Liver (tissue), 8 donors: ENCODE measurements at regions not wholly inside any gene's neighbourhood (a gene's known extent, or its start where the extent isn't known, plus 50 kb on each side); places are given as distances from the start of the nearest gene placed in this dataset.

Experiments
- DNase-seq: peaks from one replicate; pipeline ENCODE4 v3.0.0-alpha.2; 2017; ENCODE audit warnings: low spot score
- H3K27ac ChIP-seq, 2 donors: one replicate each; pipeline ENCODE4 v1.7.0; 2013; ENCODE audit warnings: inconsistent platforms in 2 of 2, low read length in 2 of 2, control low read depth in 1 of 2, low read depth in 1 of 2, mild to moderate bottlenecking in 1 of 2
- H3K27me3 ChIP-seq, 4 donors: one replicate each; pipeline versions ENCODE4 v1.6.1 to v1.7.0; 2013; ENCODE audit warnings: low read length in 3 of 4, inconsistent platforms in 1 of 4, mild to moderate bottlenecking in 1 of 4, moderate library complexity in 1 of 4; ENCODE audit not compliant: control insufficient read depth in 4 of 4, insufficient read depth in 4 of 4
- H3K36me3 ChIP-seq, 4 donors: one replicate each; pipeline versions ENCODE4 v1.6.1 to v1.7.0; 2013; ENCODE audit warnings: low read length in 3 of 4, mild to moderate bottlenecking in 3 of 4, low read depth in 1 of 4, moderate library complexity in 1 of 4; ENCODE audit not compliant: control insufficient read depth in 4 of 4, insufficient read depth in 3 of 4
- H3K4me1 ChIP-seq, 4 donors: one replicate each; pipeline versions ENCODE4 v1.6.1 to v1.7.0; 2013; ENCODE audit warnings: low read length in 3 of 4, mild to moderate bottlenecking in 3 of 4, moderate library complexity in 1 of 4; ENCODE audit not compliant: control insufficient read depth in 4 of 4, insufficient read depth in 4 of 4
- H3K4me3 ChIP-seq, 3 donors: one replicate each; pipeline versions ENCODE4 v1.6.1 to v1.7.0; 2013; ENCODE audit warnings: low read length in 3 of 3, control low read depth in 1 of 3, low read depth in 1 of 3, mild to moderate bottlenecking in 1 of 3
- H3K9ac ChIP-seq, 2 donors: one replicate each; pipeline ENCODE4 v1.7.0; 2013; ENCODE audit warnings: low read length in 2 of 2, mild to moderate bottlenecking in 2 of 2, moderate library complexity in 2 of 2, control low read depth in 1 of 2, low read depth in 1 of 2
- H3K9me3 ChIP-seq, 4 donors: one replicate each; pipeline versions ENCODE4 v1.6.1 to v1.7.0; 2013; ENCODE audit warnings: low read length in 3 of 4; ENCODE audit not compliant: control insufficient read depth in 4 of 4
- FOXA1 ChIP-seq: IDR thresholded peaks from 2 replicates; pipeline ENCODE4 v1.6.1; 2016; ENCODE audit warnings: antibody characterized with exemption
- FOXA2 ChIP-seq: IDR thresholded peaks from 2 replicates; pipeline ENCODE4 v1.6.1; 2016; ENCODE audit warnings: antibody characterized with exemption
- HNF4A ChIP-seq, 2 donors: conservative IDR thresholded peaks; 2 replicates each; pipeline ENCODE4 v1.6.1; 2016; ENCODE audit warnings: antibody characterized with exemption in 2 of 2, mild to moderate bottlenecking in 2 of 2
- NR2F2 ChIP-seq: IDR thresholded peaks from 2 replicates; pipeline ENCODE4 v1.6.1; 2016; ENCODE audit warnings: antibody characterized with exemption
- RAD21 ChIP-seq, 2 donors: IDR thresholded peaks; 2 replicates each; pipeline ENCODE4 v1.6.1; 2016; ENCODE audit warnings: antibody characterized with exemption in 2 of 2, mild to moderate bottlenecking in 2 of 2
- RXRA ChIP-seq, 2 donors: IDR thresholded peaks; 2 replicates each; pipeline ENCODE4 v1.6.1; 2017 to 2018; ENCODE audit warnings: antibody characterized with exemption in 2 of 2, mild to moderate bottlenecking in 1 of 2
- TAF1 ChIP-seq: conservative IDR thresholded peaks from 2 replicates; pipeline ENCODE4 v1.6.1; 2016; ENCODE audit warnings: antibody characterized with exemption, mild to moderate bottlenecking
- YY1 ChIP-seq: IDR thresholded peaks from 2 replicates; pipeline ENCODE4 v1.6.1; 2016; ENCODE audit warnings: antibody characterized with exemption, mild to moderate bottlenecking
- WGBS: extraction: QIAGEN DNeasy Blood & Tissue Kit; methylation state at CpG from one replicate; pipeline ENCODE4 v1.1.7; 2013; 5-methylcytosine and 5-hydroxymethylcytosine counted together
- TF ChIP-seq, protein P1 (sequence below): fragments of 150-350 bp; IDR thresholded peaks from 2 replicates; pipeline ENCODE4 v1.5.1; 2017; ENCODE audit warnings: improper control_type of control experiment, low read depth, low read length; ENCODE audit not compliant: missing input control
- TF ChIP-seq, protein P2 (sequence below): IDR thresholded peaks from 2 replicates; pipeline ENCODE4 v1.6.1; 2016; ENCODE audit warnings: antibody characterized with exemption, mild to moderate bottlenecking
- TF ChIP-seq, protein P3 (sequence below): IDR thresholded peaks from 2 replicates; pipeline ENCODE4 v1.6.1; 2016; ENCODE audit warnings: antibody characterized with exemption
- TF ChIP-seq, protein P4 (sequence below): IDR thresholded peaks from 2 replicates; pipeline ENCODE4 v1.6.1; 2016; ENCODE audit warnings: antibody characterized with exemption
- donor health status: healthy.
- donor health status: healthy.
- donor health status: healthy.
- donor health status: healthy.
- donor health status: healthy.

DNA sequence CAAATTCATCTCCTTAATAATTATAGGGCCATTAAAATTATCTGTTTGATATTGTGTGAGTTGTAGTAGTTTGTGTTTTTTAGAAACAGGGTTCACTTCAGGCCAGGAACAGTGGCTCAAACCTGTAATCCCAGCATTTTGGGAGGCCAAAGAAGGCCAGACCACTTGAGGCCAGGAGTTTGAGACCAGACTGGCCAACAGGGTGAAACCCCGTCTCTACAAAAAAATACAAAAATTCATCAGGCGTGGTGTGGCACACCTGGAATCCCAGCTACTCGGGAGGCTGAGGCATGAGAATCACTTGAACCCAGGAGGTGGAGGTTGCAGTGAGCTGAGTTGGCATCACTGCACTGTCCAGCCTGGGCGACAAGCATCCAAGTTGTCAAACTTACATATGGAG, 57.0 kb downstream of the IARS1 start:
- TF ChIP-seq FOXA1 (no peak), NR2F2 (no peak), HNF4A (conservative IDR thresholded peaks at IDR 0.05) (no peak), YY1 (no peak), TAF1 (no peak), RAD21 (IDR thresholded peaks at IDR 0.05) (no peak)
- TF ChIP-seq, protein P1, sequence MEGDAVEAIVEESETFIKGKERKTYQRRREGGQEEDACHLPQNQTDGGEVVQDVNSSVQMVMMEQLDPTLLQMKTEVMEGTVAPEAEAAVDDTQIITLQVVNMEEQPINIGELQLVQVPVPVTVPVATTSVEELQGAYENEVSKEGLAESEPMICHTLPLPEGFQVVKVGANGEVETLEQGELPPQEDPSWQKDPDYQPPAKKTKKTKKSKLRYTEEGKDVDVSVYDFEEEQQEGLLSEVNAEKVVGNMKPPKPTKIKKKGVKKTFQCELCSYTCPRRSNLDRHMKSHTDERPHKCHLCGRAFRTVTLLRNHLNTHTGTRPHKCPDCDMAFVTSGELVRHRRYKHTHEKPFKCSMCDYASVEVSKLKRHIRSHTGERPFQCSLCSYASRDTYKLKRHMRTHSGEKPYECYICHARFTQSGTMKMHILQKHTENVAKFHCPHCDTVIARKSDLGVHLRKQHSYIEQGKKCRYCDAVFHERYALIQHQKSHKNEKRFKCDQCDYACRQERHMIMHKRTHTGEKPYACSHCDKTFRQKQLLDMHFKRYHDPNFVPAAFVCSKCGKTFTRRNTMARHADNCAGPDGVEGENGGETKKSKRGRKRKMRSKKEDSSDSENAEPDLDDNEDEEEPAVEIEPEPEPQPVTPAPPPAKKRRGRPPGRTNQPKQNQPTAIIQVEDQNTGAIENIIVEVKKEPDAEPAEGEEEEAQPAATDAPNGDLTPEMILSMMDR, result no peak
- TF ChIP-seq, protein P2, sequence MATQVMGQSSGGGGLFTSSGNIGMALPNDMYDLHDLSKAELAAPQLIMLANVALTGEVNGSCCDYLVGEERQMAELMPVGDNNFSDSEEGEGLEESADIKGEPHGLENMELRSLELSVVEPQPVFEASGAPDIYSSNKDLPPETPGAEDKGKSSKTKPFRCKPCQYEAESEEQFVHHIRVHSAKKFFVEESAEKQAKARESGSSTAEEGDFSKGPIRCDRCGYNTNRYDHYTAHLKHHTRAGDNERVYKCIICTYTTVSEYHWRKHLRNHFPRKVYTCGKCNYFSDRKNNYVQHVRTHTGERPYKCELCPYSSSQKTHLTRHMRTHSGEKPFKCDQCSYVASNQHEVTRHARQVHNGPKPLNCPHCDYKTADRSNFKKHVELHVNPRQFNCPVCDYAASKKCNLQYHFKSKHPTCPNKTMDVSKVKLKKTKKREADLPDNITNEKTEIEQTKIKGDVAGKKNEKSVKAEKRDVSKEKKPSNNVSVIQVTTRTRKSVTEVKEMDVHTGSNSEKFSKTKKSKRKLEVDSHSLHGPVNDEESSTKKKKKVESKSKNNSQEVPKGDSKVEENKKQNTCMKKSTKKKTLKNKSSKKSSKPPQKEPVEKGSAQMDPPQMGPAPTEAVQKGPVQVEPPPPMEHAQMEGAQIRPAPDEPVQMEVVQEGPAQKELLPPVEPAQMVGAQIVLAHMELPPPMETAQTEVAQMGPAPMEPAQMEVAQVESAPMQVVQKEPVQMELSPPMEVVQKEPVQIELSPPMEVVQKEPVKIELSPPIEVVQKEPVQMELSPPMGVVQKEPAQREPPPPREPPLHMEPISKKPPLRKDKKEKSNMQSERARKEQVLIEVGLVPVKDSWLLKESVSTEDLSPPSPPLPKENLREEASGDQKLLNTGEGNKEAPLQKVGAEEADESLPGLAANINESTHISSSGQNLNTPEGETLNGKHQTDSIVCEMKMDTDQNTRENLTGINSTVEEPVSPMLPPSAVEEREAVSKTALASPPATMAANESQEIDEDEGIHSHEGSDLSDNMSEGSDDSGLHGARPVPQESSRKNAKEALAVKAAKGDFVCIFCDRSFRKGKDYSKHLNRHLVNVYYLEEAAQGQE, result no peak
- H3K27ac ChIP-seq, result no peak overlapping the region
- H3K4me1 ChIP-seq, result no peaks in the 10 kb centered on the region
- H3K36me3 ChIP-seq, result peaks cover 9 to 45% (median 25%) of the 10 kb centered on the region in 4 donors
- H3K9me3 ChIP-seq, result no peaks in the 10 kb centered on the region
- H3K4me3 ChIP-seq, result no peak overlapping the region
- WGBS, result 97% methylated on average over 4 of the region's 4 CpGs
- H3K9ac ChIP-seq, result no peak overlapping the region
- no peak for DNase-seq
- no peaks in the 10 kb centered on the region for H3K27me3 ChIP-seq

DNA sequence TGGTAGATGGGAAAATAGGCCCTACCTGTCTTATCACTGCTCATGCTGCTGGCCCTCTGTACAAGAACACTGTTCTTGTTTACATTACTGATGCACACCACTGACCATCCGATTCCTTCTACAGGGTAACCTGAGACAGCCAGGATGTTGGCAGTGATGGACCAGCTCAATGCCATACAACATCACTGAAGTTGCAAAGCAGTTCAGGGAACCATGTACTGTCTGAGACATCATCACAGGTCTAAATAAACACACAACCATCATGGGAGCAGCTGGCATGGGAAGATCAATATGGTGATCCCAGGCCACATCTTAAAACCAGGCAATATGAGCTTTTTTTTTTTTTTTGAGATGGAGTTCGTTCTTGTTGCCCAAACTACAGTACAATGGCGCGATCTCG, 59.0 kb downstream of the IARS1 start:
- WGBS, result 96% methylated on average over 5 of the region's 5 CpGs
- Histone ChIP-seq H3K9me3 (no peaks in the 10 kb centered on the region), H3K4me3 (no peak overlapping the region), H3K36me3 (peaks cover 8 to 31% (median 14%) of the 10 kb centered on the region in 4 donors), H3K9ac (no peak overlapping the region), H3K4me1 (no peaks in the 10 kb centered on the region), H3K27me3 (no peaks in the 10 kb centered on the region), H3K27ac (no peak overlapping the region)
- DNase-seq, result no peak
- TF ChIP-seq NR2F2, result no peak
- TF ChIP-seq, protein P1, result no peak
- TF ChIP-seq, protein P3, sequence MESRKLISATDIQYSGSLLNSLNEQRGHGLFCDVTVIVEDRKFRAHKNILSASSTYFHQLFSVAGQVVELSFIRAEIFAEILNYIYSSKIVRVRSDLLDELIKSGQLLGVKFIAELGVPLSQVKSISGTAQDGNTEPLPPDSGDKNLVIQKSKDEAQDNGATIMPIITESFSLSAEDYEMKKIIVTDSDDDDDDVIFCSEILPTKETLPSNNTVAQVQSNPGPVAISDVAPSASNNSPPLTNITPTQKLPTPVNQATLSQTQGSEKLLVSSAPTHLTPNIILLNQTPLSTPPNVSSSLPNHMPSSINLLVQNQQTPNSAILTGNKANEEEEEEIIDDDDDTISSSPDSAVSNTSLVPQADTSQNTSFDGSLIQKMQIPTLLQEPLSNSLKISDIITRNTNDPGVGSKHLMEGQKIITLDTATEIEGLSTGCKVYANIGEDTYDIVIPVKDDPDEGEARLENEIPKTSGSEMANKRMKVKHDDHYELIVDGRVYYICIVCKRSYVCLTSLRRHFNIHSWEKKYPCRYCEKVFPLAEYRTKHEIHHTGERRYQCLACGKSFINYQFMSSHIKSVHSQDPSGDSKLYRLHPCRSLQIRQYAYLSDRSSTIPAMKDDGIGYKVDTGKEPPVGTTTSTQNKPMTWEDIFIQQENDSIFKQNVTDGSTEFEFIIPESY, result no peak
- TF ChIP-seq RXRA (IDR thresholded peaks at IDR 0.05), result no peak
- TF ChIP-seq, protein P4, sequence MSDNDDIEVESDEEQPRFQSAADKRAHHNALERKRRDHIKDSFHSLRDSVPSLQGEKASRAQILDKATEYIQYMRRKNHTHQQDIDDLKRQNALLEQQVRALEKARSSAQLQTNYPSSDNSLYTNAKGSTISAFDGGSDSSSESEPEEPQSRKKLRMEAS, result no peak
- TF ChIP-seq RAD21 (IDR thresholded peaks at IDR 0.05), result no peak
- TF ChIP-seq FOXA2, result no peak
